ENCODE measurements at regions not wholly inside any gene's neighbourhood (a gene's known extent, or its start where the extent isn't known, plus 50 kb on each side); places are given as distances from the start of the nearest gene placed in this dataset.
"Not testable (repeated sequence)": the region's sequence is repeated elsewhere in the genome, so short reads cannot be mapped to it uniquely, and the experiment has no call there.

DNA sequence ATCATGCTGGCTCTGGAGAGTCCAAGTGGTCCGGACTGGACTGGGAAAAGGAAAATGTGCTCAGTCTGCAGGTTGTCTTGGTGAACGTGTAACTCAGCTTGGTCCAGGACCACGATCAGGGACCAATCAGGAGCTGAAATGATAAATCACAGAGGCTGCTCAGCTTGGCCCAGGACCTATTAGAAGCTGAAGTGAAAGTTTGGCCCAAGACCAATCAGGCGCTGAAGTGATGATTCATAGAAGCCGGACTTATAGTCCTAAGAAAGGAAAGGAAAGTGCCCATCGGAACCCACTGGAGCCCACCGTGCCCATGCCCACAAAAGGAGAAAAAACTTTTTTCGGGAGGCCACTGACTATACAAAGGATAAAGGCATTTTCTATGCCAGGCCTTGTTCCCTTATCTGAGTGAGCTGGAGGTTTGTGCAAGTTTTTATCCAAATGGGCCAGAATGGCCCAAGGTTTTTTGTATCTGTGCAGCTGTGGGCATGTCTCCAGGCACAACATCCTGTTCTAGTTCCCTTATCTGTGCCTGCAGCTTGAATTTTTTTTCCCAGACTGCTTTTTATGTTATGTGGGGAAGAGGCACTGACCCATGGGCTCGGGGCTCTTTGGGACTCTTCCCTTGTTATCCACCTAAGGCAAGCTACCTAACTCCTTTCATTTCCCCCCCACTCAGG, 194.4 kb downstream of the FAM133A start:
- no peak for ATAC-seq
- CTCF ChIA-PET: no interaction called here
- H3K9me3 Mint-ChIP-seq (ENCODE audit: low read depth): no peaks in the 10 kb centered on the region

DNA sequence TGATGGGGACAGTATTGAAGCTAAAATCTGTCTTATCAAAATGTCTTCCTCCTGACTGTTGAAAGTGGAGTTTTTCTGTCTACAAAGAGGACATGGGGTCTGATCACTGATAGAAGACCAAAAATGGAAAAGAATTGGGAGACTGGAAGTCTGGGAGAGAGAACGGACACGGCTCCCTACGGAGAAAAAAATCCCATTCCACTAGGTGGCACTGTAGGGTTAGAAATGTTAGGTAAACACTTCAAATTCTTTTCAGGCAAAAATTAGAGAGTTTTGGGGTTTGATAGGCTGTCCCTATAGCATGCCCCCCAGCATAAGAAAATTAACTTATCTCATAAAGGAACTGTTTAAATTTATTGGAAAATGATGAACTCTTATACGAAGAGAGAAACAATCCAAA, 200.5 kb downstream of the FAM133A start:
- CTCF ChIA-PET: no interaction called here
- POLR2A ChIA-PET: no interaction called here
- H3K4me3 Mint-ChIP-seq: no peak overlapping the region
- H3K4me1 Mint-ChIP-seq: no peaks in the 10 kb centered on the region
- intact Hi-C loops (cut with DNase I, micrococcal nuclease): loop anchor here in 1 of 2 experiments (10.0 kb wide), 2 partner anchors 180 to 1200 kb away; no protein-coding TSS in a partner anchor
- H3K9me3 Mint-ChIP-seq (ENCODE audit: low read depth): peaks cover 5% of the 10 kb centered on the region
- DNase-seq: no peak
- H3K27ac Mint-ChIP-seq: no peak overlapping the region
- H3K27me3 Mint-ChIP-seq: no peaks in the 10 kb centered on the region
- no peak for ATAC-seq
- no peaks in the 10 kb centered on the region for H3K36me3 Mint-ChIP-seq (ENCODE audit: low read depth)

More for the DNA sequence above, 194.4 kb downstream of the FAM133A start:
- intact Hi-C loops (cut with DNase I, micrococcal nuclease): no loop called here
- H3K4me1 Mint-ChIP-seq: no peaks in the 10 kb centered on the region
- no peaks in the 10 kb centered on the region for H3K27me3 Mint-ChIP-seq
- POLR2A ChIA-PET: no interaction called here
- H3K4me3 Mint-ChIP-seq: no peak overlapping the region
- no peak for DNase-seq
- no peaks in the 10 kb centered on the region for H3K36me3 Mint-ChIP-seq (ENCODE audit: low read depth)
- H3K27ac Mint-ChIP-seq: no peak overlapping the region

DNA sequence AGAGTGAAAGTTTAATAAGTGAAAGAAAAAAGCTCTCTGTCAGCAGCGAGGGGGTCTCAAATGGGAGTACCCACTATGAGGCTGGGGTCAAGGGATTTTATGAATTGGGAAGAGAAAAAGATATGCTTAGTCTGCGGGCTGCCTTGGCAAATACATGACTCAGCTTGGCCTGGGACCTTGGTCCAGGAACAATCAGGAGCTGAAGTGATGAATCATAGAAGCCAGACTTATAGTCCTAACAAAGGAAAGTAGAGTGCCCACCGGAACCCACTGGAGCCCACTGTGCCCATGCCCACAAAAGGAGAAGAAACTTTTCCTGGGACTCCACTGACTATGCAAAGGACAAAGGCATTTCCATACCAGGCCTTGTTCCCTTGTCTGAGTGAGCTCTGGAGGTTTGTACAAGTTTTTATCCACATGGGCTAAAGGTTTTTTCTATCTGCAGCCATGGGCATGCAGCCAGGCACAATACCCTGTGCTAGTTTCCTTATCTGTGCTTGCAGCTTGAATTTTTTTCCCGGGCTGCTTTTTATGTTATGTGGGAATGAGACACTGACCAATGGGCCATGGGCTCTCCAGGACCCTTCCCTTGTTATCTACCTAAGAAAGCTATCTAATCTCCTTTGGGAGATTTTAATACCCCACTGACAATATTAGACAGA, 201.7 kb downstream of the FAM133A start:
- Mint-ChIP-seq H3K4me3 (no peak overlapping the region), H3K27me3 (no peaks in the 10 kb centered on the region), H3K36me3 (ENCODE audit: low read depth) (no peaks in the 10 kb centered on the region), H3K4me1 (no peaks in the 10 kb centered on the region), H3K9me3 (ENCODE audit: low read depth) (peaks cover 5% of the 10 kb centered on the region), H3K27ac (no peak overlapping the region)
- DNase-seq: no peak
- POLR2A ChIA-PET: no interaction called here
- intact Hi-C loops (cut with DNase I, micrococcal nuclease): loop anchor here in 1 of 2 experiments (10.0 kb wide), 2 partner anchors 179 to 1199 kb away; no protein-coding TSS in a partner anchor
- ATAC-seq: no peak
- CTCF ChIA-PET: no interaction called here

DNA sequence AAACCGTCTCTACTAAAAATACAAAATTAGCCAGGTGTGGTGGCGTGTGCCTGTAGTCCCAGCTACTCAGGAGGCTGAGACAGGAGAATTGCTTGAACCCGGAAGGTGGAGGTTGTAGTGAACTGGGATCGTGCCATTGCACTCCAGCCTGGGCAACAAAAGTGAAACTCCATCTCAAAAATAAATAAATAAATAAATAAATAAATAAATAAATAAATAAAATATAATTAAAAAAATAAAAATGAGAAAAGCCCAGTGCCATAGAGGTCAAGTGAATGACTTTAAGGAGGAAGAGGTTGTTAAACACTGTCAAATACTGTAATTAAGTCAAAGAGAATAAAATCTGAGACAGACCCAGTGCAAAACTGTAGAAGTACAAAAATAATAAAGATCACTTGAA, 247.0 kb downstream of the FAM133A start:
- intact Hi-C loops (cut with DNase I, micrococcal nuclease); CTCF ChIA-PET: not testable (repeated sequence)

DNA sequence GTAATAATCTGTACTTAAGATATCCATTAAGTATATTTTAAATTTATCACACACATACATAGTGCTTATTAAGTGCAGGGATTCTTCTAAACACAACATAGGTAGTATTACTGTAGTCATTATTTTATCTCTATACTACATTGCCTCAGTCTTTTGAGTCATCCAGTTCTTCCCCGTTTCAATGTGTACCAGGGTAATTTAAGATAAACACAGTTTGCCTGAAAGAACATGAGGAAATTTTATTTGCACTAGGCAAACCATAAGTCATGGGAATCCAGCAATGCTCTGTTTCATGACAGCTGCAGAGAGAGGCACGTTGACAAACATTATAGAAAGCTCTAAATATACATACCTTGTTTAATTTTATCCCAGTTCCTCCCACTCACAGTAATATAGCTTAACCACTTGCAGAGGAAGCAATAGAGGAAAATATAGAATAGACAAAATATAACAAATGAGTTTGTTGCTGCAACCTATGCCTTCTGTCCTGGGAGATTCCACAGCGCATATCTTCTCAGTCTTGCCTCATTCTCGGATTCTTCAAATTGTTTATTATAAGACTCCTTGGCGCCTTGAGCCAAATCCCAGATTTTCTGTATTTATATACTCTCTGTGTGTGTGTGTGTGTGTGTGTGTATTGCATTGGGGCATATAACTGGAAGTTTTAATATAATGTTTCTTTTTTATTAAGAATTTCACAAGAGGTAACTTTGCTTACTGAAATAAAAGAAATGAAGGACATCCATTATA, 258.6 kb downstream of the FAM133A start:
- ATAC-seq: no peak
- no peak for DNase-seq
- Mint-ChIP-seq H3K4me1 (no peaks in the 10 kb centered on the region), H3K36me3 (ENCODE audit: low read depth) (no peaks in the 10 kb centered on the region), H3K27me3 (no peaks in the 10 kb centered on the region), H3K27ac (no peak overlapping the region), H3K9me3 (ENCODE audit: low read depth) (peaks cover 2% of the 10 kb centered on the region), H3K4me3 (no peak overlapping the region)
- ChIA-PET CTCF (no interaction called here), POLR2A (no interaction called here)
- intact Hi-C loops (cut with DNase I, micrococcal nuclease): no loop called here

More for the DNA sequence above, 247.0 kb downstream of the FAM133A start:
- H3K4me1 Mint-ChIP-seq; H3K27ac Mint-ChIP-seq; H3K27me3 Mint-ChIP-seq; POLR2A ChIA-PET; ATAC-seq; H3K36me3 Mint-ChIP-seq (ENCODE audit: low read depth); DNase-seq; H3K4me3 Mint-ChIP-seq; H3K9me3 Mint-ChIP-seq (ENCODE audit: low read depth): not testable (repeated sequence)

GRCh38 chrX:93977641-93978040, 303.6 kb downstream of the FAM133A start:
- Mint-ChIP-seq H3K4me3 (no peak overlapping the region), H3K27me3 (no peaks in the 10 kb centered on the region), H3K4me1 (no peaks in the 10 kb centered on the region), H3K27ac (no peak overlapping the region), H3K9me3 (ENCODE audit: low read depth) (peaks cover 2% of the 10 kb centered on the region), H3K36me3 (ENCODE audit: low read depth) (no peaks in the 10 kb centered on the region)
- intact Hi-C loops (cut with DNase I, micrococcal nuclease): no loop called here
- ChIA-PET POLR2A (no interaction called here), CTCF (no interaction called here)
- no peak for ATAC-seq
- no peak for DNase-seq

- ATAC-seq (no peak), DNase-seq (no peak)
- no peaks in the 10 kb centered on the region for H3K36me3 Mint-ChIP-seq (ENCODE audit: low read depth)
- POLR2A ChIA-PET: no interaction called here
- H3K9me3 Mint-ChIP-seq (ENCODE audit: low read depth): peaks cover 2% of the 10 kb centered on the region
- H3K4me1 Mint-ChIP-seq: no peaks in the 10 kb centered on the region
- no peak overlapping the region for H3K4me3 Mint-ChIP-seq
- CTCF ChIA-PET: no interaction called here
- H3K27ac Mint-ChIP-seq: no peak overlapping the region
- intact Hi-C loops (cut with DNase I, micrococcal nuclease): no loop called here
- H3K27me3 Mint-ChIP-seq: no peaks in the 10 kb centered on the region
Measured at GRCh38 chrX:93985344-93986307, 311.6 kb downstream of the FAM133A start.

Data from activated CD4-positive, alpha-beta T cell treated with anti-CD3 and anti-CD28 coated beads for 36 hours (primary cell).